ENCODE measurements at regions not wholly inside any gene's neighbourhood (a gene's known extent, or its start where the extent isn't known, plus 50 kb on each side); places are given as distances from the start of the nearest gene placed in this dataset.

GRCh38 chr13:31670831-31671617, 68.3 kb upstream of the RXFP2 start:
- no peak for DNase-seq (ENCODE audit: low spot score)
- CTCF ChIA-PET, result no interaction called here
- POLR2A ChIA-PET (ENCODE audit: low non-redundant PET), result no interaction called here
- TF ChIP-seq CTCF (conservative IDR thresholded peaks at IDR 0.05; ENCODE audit: low read depth), result no peak
- H3K27ac ChIP-seq, result no peak overlapping the region

- CTCF ChIA-PET, result no interaction called here
- no peak for DNase-seq (ENCODE audit: low spot score)
- no peak overlapping the region for H3K27ac ChIP-seq
- POLR2A ChIA-PET (ENCODE audit: low non-redundant PET), result no interaction called here
- TF ChIP-seq CTCF (conservative IDR thresholded peaks at IDR 0.05; ENCODE audit: low read depth), result no peak
Observed at GRCh38 chr13:31674051-31674450, 65.3 kb upstream of the RXFP2 start.

- DNase-seq (ENCODE audit: low spot score), result no peak
- no peak for TF ChIP-seq CTCF (conservative IDR thresholded peaks at IDR 0.05; ENCODE audit: low read depth)
- ChIA-PET CTCF (interaction anchor here (0.6 kb wide), 2 partner anchors 19 to 247 kb away, joined by 3 read pairs; no protein-coding TSS in a partner anchor), POLR2A (ENCODE audit: low non-redundant PET) (no interaction called here)
- no peak overlapping the region for H3K27ac ChIP-seq
Observed at GRCh38 chr13:31675440-31675953, 63.8 kb upstream of the RXFP2 start.

GRCh38 chr13:31681133-31681532, 58.2 kb upstream of the RXFP2 start:
- ChIA-PET POLR2A (ENCODE audit: low non-redundant PET) (no interaction called here), CTCF (no interaction called here)
- H3K27ac ChIP-seq, result no peak overlapping the region
- no peak for TF ChIP-seq CTCF (conservative IDR thresholded peaks at IDR 0.05; ENCODE audit: low read depth)
- no peak for DNase-seq (ENCODE audit: low spot score)

- POLR2A ChIA-PET (ENCODE audit: low non-redundant PET), result no interaction called here
- CTCF ChIA-PET, result no interaction called here
- TF ChIP-seq CTCF (conservative IDR thresholded peaks at IDR 0.05; ENCODE audit: low read depth), result no peak
- no peak for DNase-seq (ENCODE audit: low spot score)
- no peak overlapping the region for H3K27ac ChIP-seq
Observed at GRCh38 chr13:31684466-31684865, 54.9 kb upstream of the RXFP2 start.

- ChIA-PET POLR2A (ENCODE audit: low non-redundant PET) (no interaction called here), CTCF (no interaction called here)
- no peak for TF ChIP-seq CTCF (conservative IDR thresholded peaks at IDR 0.05; ENCODE audit: low read depth)
- no peak overlapping the region for H3K27ac ChIP-seq
- no peak for DNase-seq (ENCODE audit: low spot score)
Observed at GRCh38 chr13:31686670-31687425, 52.5 kb upstream of the RXFP2 start.

All from RWPE1 (cell line).